ENCODE measurements at regions not wholly inside any gene's neighbourhood (a gene's known extent, or its start where the extent isn't known, plus 50 kb on each side); places are given as distances from the start of the nearest gene placed in this dataset.

DNA sequence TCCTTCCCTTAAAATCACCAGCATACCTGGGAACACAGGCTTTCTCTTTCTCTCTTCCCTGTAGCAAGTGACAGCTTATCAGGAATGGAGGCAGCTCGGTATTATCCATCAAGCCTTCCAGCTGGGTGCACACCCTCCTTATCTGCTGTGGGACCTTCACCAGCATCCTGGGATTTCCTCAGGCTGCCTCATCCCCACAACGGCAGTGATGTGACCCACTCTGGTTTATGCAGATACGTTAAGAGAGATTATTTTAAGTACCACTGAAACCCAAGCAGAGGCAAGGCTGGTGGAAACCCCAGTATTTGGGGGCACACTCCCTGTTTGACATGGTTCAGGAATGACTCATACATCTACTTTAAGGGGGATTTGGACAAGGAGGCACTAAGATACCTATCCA lies 192.1 kb downstream of the TM9SF2 start:
- Histone ChIP-seq H3K9me3 (no peaks in the 10 kb centered on the region), H3K36me3 (no peaks in the 10 kb centered on the region), H3K4me1 (no peaks in the 10 kb centered on the region), H3K4me3 (no peak overlapping the region), H3K27ac (no peak overlapping the region), H3K27me3 (no peaks in the 10 kb centered on the region)
- TF ChIP-seq, protein P1, sequence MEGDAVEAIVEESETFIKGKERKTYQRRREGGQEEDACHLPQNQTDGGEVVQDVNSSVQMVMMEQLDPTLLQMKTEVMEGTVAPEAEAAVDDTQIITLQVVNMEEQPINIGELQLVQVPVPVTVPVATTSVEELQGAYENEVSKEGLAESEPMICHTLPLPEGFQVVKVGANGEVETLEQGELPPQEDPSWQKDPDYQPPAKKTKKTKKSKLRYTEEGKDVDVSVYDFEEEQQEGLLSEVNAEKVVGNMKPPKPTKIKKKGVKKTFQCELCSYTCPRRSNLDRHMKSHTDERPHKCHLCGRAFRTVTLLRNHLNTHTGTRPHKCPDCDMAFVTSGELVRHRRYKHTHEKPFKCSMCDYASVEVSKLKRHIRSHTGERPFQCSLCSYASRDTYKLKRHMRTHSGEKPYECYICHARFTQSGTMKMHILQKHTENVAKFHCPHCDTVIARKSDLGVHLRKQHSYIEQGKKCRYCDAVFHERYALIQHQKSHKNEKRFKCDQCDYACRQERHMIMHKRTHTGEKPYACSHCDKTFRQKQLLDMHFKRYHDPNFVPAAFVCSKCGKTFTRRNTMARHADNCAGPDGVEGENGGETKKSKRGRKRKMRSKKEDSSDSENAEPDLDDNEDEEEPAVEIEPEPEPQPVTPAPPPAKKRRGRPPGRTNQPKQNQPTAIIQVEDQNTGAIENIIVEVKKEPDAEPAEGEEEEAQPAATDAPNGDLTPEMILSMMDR (IDR thresholded peaks at IDR 0.05): no peak
- no peak for DNase-seq
- intact Hi-C loops (cut with DNase I): no loop called here
- no peak for ATAC-seq

DNA sequence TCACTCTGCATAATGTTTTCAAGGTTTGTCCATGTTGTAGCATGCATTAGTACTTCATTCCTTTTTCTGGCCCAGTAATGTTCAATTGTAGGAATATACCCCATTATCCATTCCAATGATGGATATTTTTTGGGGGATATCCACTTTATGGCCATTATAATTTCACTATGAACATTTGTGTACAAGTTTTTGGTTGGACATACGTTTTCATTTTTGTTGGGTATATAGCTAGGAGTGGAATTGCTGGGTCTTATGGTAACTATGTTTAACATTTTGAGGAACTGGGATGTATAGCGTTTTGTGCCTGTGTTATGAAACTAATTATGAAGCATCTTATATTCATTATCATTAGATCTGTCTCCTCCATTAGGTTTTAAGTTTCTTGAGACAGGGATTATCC lies 191.6 kb downstream of the TM9SF2 start:
- no peak for DNase-seq
- Histone ChIP-seq H3K4me3 (no peak overlapping the region), H3K36me3 (no peaks in the 10 kb centered on the region), H3K27me3 (no peaks in the 10 kb centered on the region), H3K4me1 (no peaks in the 10 kb centered on the region), H3K9me3 (no peaks in the 10 kb centered on the region), H3K27ac (no peak overlapping the region)
- TF ChIP-seq, protein P1 (IDR thresholded peaks at IDR 0.05): no peak
- no peak for ATAC-seq
- intact Hi-C loops (cut with DNase I): no loop called here

DNA sequence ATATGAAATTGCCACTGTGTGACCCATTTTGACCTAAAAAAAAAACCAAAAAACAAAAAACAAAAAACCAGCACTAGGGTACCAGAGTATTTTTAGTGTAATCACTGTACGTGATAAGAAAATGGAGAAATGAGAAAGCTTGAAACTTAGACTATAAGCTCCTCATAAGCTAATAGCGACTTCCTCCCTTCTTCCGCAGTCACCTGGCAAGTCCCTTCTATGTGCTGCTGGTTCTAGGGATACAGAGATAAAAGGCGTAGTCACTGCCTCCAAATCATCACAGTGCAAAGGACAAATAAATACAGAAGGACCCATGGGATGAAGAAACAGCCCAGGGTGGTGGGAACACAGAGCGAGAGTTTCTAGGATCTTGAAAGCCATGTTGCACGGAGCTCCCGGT lies 190.3 kb downstream of the TM9SF2 start:
- DNase-seq (no peak), ATAC-seq (no peak)
- Histone ChIP-seq H3K4me3 (no peak overlapping the region), H3K4me1 (no peaks in the 10 kb centered on the region), H3K27me3 (no peaks in the 10 kb centered on the region), H3K9me3 (no peaks in the 10 kb centered on the region), H3K27ac (no peak overlapping the region), H3K36me3 (no peaks in the 10 kb centered on the region)
- intact Hi-C loops (cut with DNase I): no loop called here
- TF ChIP-seq, protein P1 (IDR thresholded peaks at IDR 0.05): no peak

DNA sequence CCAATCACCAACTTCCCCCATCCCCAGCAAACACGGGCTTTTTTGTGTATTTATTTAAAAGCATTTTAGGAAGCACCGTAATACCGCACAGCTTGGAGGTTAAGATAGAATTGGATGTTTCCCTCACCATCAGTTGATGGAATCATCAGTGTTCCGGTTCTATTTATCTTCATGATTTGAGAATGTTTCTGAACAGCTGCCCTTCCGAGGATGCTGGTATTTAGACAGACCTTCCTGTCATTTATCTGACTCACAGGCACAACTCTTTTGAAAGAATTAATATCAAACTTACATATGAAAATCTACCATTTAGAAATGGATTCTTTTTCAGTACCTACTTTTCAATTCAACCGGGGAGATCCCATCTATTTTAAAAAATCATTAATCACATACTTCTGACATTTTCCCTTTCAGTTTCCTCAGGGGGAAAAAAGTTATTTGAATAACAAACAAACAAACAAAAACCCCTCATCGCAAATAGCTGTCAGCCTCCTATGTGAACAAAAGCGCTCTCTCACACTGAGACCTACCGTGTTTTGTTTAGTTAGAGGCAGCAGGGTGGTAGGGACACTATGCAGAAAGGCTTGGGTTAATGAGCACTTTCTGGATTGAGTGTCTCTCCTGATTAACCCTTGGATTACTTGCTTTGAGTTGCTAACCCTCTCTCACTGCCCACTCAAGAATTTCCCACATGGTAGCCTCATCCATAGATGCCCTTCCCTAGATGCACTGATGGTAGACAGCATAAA lies 189.3 kb downstream of the TM9SF2 start:
- H3K36me3 ChIP-seq: no peaks in the 10 kb centered on the region
- H3K27me3 ChIP-seq: no peaks in the 10 kb centered on the region
- H3K27ac ChIP-seq: no peak overlapping the region
- no peaks in the 10 kb centered on the region for H3K9me3 ChIP-seq
- H3K4me3 ChIP-seq: no peak overlapping the region
- ATAC-seq (no peak), DNase-seq (no peak)
- intact Hi-C loops (cut with DNase I): no loop called here
- no peaks in the 10 kb centered on the region for H3K4me1 ChIP-seq
- TF ChIP-seq, protein P1 (IDR thresholded peaks at IDR 0.05): no peak

GRCh38 chr13:99689955-99690354 lies 188.7 kb downstream of the TM9SF2 start:
- DNase-seq (no peak), ATAC-seq (no peak)
- no peaks in the 10 kb centered on the region for H3K4me1 ChIP-seq
- intact Hi-C loops (cut with DNase I): no loop called here
- H3K27me3 ChIP-seq: no peaks in the 10 kb centered on the region
- H3K27ac ChIP-seq: no peak overlapping the region
- H3K36me3 ChIP-seq: no peaks in the 10 kb centered on the region
- H3K9me3 ChIP-seq: no peaks in the 10 kb centered on the region
- H3K4me3 ChIP-seq: no peak overlapping the region
- TF ChIP-seq, protein P1 (IDR thresholded peaks at IDR 0.05): no peak

Measured in left lung (tissue), 4 donors.